ENCODE measurements at regions not wholly inside any gene's neighbourhood (a gene's known extent, or its start where the extent isn't known, plus 50 kb on each side); places are given as distances from the start of the nearest gene placed in this dataset.
"Not testable (repeated sequence)": the region's sequence is repeated elsewhere in the genome, so short reads cannot be mapped to it uniquely, and the experiment has no call there.

DNA sequence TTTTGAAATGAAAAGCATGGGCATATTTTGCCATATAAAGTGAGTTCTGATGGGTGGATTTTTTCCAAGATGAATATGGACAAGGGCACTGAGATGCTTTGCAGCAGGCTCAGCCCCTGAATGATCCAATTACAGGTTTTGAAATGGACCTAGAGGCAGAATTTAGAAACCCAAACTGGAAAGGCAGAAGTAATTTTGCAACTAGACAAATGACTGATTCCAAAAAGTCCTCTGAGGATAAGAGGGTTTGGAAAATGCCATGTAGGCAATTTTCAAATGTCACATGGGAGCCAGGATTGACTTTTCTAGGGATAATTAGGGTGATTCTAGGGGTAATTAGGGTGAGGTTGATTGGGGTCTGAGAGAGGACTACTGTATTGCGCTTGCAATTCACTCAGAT lies 148.9 kb upstream of the ZNF648 start:
- no peak overlapping the region for H3K27ac Mint-ChIP-seq
- H3K9me3 Mint-ChIP-seq (ENCODE audit: low read depth) = no peaks in the 10 kb centered on the region
- H3K4me1 Mint-ChIP-seq (ENCODE audit: low read depth) = peaks cover 5% of the 10 kb centered on the region
- H3K36me3 Mint-ChIP-seq = no peaks in the 10 kb centered on the region
- H3K27me3 Mint-ChIP-seq = no peaks in the 10 kb centered on the region
- H3K4me3 Mint-ChIP-seq = no peak overlapping the region

GRCh38 chr1:182207300-182207699 lies 145.8 kb upstream of the ZNF648 start:
- H3K27me3 Mint-ChIP-seq = no peaks in the 10 kb centered on the region
- H3K36me3 Mint-ChIP-seq = no peaks in the 10 kb centered on the region
- H3K9me3 Mint-ChIP-seq (ENCODE audit: low read depth) = no peaks in the 10 kb centered on the region
- H3K4me1 Mint-ChIP-seq (ENCODE audit: low read depth) = peaks cover 5% of the 10 kb centered on the region
- H3K4me3 Mint-ChIP-seq = no peak overlapping the region
- no peak overlapping the region for H3K27ac Mint-ChIP-seq

DNA sequence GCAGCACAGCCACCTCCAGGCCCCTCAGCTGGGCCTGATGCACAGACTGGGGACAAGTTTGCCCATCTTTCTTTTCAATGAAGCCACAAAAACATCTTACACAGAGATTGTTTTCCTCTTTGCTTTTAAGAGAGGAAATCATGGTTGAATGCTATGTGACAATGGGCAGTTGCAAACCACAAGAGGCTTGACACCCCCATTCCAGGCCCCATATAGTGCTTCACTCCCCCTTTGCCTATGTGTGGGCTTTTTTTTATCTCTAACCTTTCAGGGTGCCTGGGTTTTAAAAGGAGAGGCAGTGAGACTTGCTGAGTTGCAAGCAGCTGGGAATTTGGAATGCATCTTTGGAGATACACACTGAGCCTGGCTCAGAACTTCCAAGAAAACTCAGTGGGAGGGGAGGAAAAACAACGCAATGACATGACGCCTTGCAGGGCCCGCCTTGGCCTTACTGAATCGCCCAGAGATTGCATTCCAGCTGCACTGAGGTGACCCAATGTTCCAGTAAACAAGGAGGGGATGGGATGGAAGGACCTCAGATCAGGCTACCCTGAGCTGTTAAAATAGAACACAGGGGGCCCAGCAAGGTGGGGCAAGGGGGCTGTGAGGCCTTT lies 145.2 kb upstream of the ZNF648 start:
- Mint-ChIP-seq H3K4me1 (ENCODE audit: low read depth) (peaks cover 5% of the 10 kb centered on the region), H3K27ac (no peak overlapping the region), H3K9me3 (ENCODE audit: low read depth) (no peaks in the 10 kb centered on the region), H3K27me3 (no peaks in the 10 kb centered on the region), H3K36me3 (no peaks in the 10 kb centered on the region), H3K4me3 (no peak overlapping the region)

GRCh38 chr1:182205351-182206022 lies 144.0 kb upstream of the ZNF648 start:
- Mint-ChIP-seq H3K4me3 (no peak overlapping the region), H3K27ac (no peak overlapping the region), H3K27me3 (no peaks in the 10 kb centered on the region), H3K4me1 (ENCODE audit: low read depth) (peaks cover 5% of the 10 kb centered on the region), H3K9me3 (ENCODE audit: low read depth) (no peaks in the 10 kb centered on the region), H3K36me3 (no peaks in the 10 kb centered on the region)

DNA sequence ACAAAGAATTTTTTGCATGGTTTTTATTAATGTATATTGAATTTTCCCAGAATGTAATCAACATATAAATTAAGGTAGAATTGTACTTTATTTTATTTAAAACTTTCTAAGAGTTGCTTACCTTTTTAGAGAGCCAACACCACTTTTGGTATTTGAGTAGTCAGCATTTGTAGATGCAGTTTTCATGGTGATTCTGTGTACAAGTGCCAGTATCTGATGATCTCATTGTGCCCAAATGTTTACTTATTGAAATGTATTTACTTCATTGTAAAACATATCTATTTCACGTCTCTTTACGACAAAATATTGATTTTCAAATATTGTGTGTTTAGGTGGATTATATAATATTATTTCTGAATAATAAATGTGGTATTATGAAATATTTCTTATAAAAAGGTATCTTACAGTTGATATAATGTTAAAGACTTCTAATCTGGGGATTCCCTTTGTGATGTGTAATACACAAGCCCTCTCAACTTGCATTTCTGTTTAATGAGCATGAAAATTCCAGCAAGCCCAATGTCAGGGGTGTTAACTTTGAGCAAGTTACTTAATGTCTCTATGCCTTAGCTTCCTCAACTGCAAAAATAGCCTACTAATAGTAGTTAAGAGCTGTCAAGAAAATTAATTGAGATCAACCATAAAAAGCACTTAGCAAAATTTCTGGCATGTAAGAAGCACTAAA lies 141.8 kb upstream of the ZNF648 start:
- Mint-ChIP-seq H3K4me3 (no peak overlapping the region), H3K4me1 (ENCODE audit: low read depth) (peaks cover 5% of the 10 kb centered on the region), H3K27ac (no peak overlapping the region), H3K27me3 (peaks cover 2% of the 10 kb centered on the region), H3K9me3 (ENCODE audit: low read depth) (no peaks in the 10 kb centered on the region), H3K36me3 (peaks cover 4% of the 10 kb centered on the region)

GRCh38 chr1:182201490-182201889 lies 140.0 kb upstream of the ZNF648 start:
- H3K36me3 Mint-ChIP-seq, H3K4me3 Mint-ChIP-seq: not testable (repeated sequence)

GRCh38 chr1:182200025-182200812 lies 138.7 kb upstream of the ZNF648 start:
- H3K4me3 Mint-ChIP-seq = no peak overlapping the region
- no peaks in the 10 kb centered on the region for H3K4me1 Mint-ChIP-seq (ENCODE audit: low read depth)
- H3K27ac Mint-ChIP-seq = no peak overlapping the region
- peaks cover 2% of the 10 kb centered on the region for H3K27me3 Mint-ChIP-seq
- H3K9me3 Mint-ChIP-seq (ENCODE audit: low read depth) = no peaks in the 10 kb centered on the region
- peaks cover 4% of the 10 kb centered on the region for H3K36me3 Mint-ChIP-seq

More at GRCh38 chr1:182201490-182201889, 140.0 kb upstream of the ZNF648 start:
- H3K9me3 Mint-ChIP-seq (ENCODE audit: low read depth); H3K27me3 Mint-ChIP-seq; H3K27ac Mint-ChIP-seq; H3K4me1 Mint-ChIP-seq (ENCODE audit: low read depth): not testable (repeated sequence)

DNA sequence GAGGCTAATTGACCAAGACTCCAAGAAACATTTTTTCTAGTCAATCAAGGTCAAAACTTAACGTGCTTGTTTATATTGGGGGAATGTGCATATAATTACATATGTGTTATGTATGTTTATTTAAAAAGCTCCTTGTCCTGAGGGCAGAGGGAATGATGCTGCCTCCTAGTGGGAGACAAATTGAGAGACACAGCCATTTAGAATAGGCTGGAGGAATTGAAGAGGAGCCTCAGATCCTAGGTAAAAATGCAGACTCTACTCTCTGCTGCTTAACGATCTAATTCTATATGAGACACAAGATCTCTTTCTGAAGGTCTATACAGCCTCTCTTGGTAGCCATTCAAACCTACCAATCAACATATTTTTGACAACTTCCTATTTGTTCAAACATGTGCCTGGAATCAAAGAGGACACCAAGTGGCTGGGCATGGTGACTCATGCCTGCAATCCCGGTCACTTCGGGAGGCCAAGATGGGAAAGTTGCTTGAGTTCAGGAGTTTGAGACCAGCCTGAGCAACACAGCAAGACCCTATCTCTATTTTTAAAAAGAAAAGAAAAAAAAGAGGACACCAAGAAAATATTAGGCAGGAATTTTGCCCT lies 136.6 kb upstream of the ZNF648 start:
- no peak overlapping the region for H3K27ac Mint-ChIP-seq
- peaks cover 2% of the 10 kb centered on the region for H3K27me3 Mint-ChIP-seq
- H3K36me3 Mint-ChIP-seq = peaks cover 4% of the 10 kb centered on the region
- H3K9me3 Mint-ChIP-seq (ENCODE audit: low read depth) = no peaks in the 10 kb centered on the region
- H3K4me1 Mint-ChIP-seq (ENCODE audit: low read depth) = no peaks in the 10 kb centered on the region
- H3K4me3 Mint-ChIP-seq = no peak overlapping the region

- Mint-ChIP-seq H3K27me3 (peaks cover 2% of the 10 kb centered on the region), H3K9me3 (ENCODE audit: low read depth) (no peaks in the 10 kb centered on the region), H3K4me1 (ENCODE audit: low read depth) (no peaks in the 10 kb centered on the region), H3K27ac (no peak overlapping the region), H3K36me3 (peaks cover 4% of the 10 kb centered on the region), H3K4me3 (no peak overlapping the region)
These were observed 135.7 kb upstream of the ZNF648 start for GRCh38 chr1:182196897-182197870.

- H3K36me3 Mint-ChIP-seq = peaks cover 4% of the 10 kb centered on the region
- H3K4me3 Mint-ChIP-seq = no peak overlapping the region
- no peak overlapping the region for H3K27ac Mint-ChIP-seq
- no peaks in the 10 kb centered on the region for H3K4me1 Mint-ChIP-seq (ENCODE audit: low read depth)
- no peaks in the 10 kb centered on the region for H3K9me3 Mint-ChIP-seq (ENCODE audit: low read depth)
- H3K27me3 Mint-ChIP-seq = peaks cover 4% of the 10 kb centered on the region
These were observed 134.2 kb upstream of the ZNF648 start for GRCh38 chr1:182195733-182196132.

DNA sequence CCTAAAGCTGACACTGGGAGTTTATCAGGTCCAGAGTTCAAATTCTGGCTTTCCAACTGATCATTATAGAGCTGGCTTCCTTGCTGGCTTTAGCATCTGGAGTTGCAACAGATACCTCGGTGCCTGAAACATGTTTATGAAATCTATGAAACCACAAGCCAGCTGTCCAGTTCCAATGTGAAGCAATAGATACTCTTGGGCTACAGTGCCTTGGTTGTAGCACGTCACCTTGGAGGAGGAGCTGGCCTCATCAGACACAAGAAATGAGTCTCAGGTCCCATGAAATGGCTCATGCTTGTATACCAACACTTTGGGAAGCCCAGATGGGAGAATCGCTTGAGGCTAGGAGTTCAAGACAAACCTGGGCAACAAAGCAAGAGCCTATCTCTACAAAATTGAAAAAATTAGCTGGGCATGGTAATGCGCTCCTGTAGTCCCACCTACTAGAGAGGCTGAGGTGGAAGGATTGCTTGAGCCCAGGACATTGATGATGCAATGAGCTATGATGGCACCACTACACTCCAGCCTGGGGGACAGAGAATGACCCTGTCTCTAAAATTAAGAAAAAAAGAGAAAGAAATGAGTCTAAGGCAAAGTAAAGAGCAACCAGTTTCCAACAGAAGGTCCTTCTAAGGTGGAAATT lies 132.5 kb upstream of the ZNF648 start:
- H3K36me3 Mint-ChIP-seq = no peaks in the 10 kb centered on the region
- peaks cover 2% of the 10 kb centered on the region for H3K27me3 Mint-ChIP-seq
- H3K27ac Mint-ChIP-seq = no peak overlapping the region
- H3K9me3 Mint-ChIP-seq (ENCODE audit: low read depth) = no peaks in the 10 kb centered on the region
- H3K4me3 Mint-ChIP-seq = no peak overlapping the region
- no peaks in the 10 kb centered on the region for H3K4me1 Mint-ChIP-seq (ENCODE audit: low read depth)

- no peak overlapping the region for H3K4me3 Mint-ChIP-seq
- no peaks in the 10 kb centered on the region for H3K36me3 Mint-ChIP-seq
- H3K4me1 Mint-ChIP-seq (ENCODE audit: low read depth) = no peaks in the 10 kb centered on the region
- peaks cover 2% of the 10 kb centered on the region for H3K27me3 Mint-ChIP-seq
- no peak overlapping the region for H3K27ac Mint-ChIP-seq
- no peaks in the 10 kb centered on the region for H3K9me3 Mint-ChIP-seq (ENCODE audit: low read depth)
These were observed 131.5 kb upstream of the ZNF648 start for GRCh38 chr1:182192966-182193365.

DNA sequence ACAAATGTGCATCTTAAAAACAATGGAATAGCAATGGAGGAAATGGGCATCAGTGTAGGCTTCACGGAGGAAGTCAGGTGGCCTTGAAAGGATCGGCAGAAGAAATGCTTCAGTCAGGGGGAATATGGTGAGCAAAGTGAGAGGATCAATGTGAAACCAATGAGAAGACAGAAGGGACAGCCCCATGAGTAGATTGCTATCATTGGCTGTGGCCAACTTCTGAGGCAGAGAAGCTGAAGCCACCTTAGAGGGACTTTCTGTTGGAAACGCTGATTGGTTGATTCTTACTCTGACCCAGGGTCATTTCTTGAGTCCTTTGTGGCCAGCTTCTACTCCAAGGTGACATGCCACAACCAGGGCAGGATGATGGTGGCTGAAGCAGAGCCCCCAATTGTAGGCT lies 130.7 kb upstream of the ZNF648 start:
- Mint-ChIP-seq H3K9me3 (ENCODE audit: low read depth) (no peaks in the 10 kb centered on the region), H3K36me3 (no peaks in the 10 kb centered on the region), H3K4me1 (ENCODE audit: low read depth) (no peaks in the 10 kb centered on the region), H3K4me3 (no peak overlapping the region), H3K27me3 (peaks cover 2% of the 10 kb centered on the region), H3K27ac (no peak overlapping the region)
